ENCODE measurements at regions not wholly inside any gene's neighbourhood (a gene's known extent, or its start where the extent isn't known, plus 50 kb on each side); places are given as distances from the start of the nearest gene placed in this dataset.

GRCh38 chr18:41036346-41036745 is 918.7 kb upstream of the PIK3C3 start:
- DNase-seq, result no peak
- Histone ChIP-seq H3K9me3 (peaks cover 0 to 3% (median 0%) of the 10 kb centered on the region in 4 donors), H3K4me3 (no peak overlapping the region), H3K27ac (no peak overlapping the region), H3K27me3 (no peaks in the 10 kb centered on the region), H3K36me3 (no peaks in the 10 kb centered on the region), H3K4me1 (no peaks in the 10 kb centered on the region)
- 76 to 92% methylated on average over 6 of the region's 6 CpGs for WGBS, 2 donors
- TF ChIP-seq EP300 (IDR thresholded peaks at IDR 0.05), result no peak
- TF ChIP-seq, protein P1, sequence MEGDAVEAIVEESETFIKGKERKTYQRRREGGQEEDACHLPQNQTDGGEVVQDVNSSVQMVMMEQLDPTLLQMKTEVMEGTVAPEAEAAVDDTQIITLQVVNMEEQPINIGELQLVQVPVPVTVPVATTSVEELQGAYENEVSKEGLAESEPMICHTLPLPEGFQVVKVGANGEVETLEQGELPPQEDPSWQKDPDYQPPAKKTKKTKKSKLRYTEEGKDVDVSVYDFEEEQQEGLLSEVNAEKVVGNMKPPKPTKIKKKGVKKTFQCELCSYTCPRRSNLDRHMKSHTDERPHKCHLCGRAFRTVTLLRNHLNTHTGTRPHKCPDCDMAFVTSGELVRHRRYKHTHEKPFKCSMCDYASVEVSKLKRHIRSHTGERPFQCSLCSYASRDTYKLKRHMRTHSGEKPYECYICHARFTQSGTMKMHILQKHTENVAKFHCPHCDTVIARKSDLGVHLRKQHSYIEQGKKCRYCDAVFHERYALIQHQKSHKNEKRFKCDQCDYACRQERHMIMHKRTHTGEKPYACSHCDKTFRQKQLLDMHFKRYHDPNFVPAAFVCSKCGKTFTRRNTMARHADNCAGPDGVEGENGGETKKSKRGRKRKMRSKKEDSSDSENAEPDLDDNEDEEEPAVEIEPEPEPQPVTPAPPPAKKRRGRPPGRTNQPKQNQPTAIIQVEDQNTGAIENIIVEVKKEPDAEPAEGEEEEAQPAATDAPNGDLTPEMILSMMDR (IDR thresholded peaks at IDR 0.05), result no peak
- no peak for TF ChIP-seq POLR2AphosphoS5 (IDR thresholded peaks at IDR 0.05)
- TF ChIP-seq POLR2A (IDR thresholded peaks at IDR 0.05), result no peak
- no peak for ATAC-seq (ENCODE audit: low FRiP score in 2 of 2)

DNA sequence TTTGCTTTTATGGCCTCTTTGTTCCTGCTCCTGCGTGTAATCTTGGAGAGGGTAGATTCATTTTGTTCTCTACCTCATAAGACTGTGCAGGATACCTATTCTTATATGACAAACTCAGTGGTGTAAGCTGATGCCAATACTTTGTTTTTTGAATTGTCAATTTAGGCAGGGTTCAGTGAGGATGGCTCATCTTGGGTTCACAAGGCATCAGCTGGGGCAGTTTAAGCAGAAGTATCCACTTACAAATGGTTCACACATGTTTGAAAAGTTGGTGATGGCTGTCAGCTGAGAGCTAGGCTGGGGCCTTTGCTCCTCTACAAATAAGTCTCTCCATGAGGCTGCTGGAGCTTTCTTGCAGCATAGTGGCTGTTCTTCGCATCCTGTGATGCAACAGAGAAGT is 920.6 kb upstream of the PIK3C3 start:
- H3K27ac ChIP-seq, result no peak overlapping the region

GRCh38 chr18:41025666-41026065 is 929.4 kb upstream of the PIK3C3 start:
- Histone ChIP-seq H3K4me1 (no peaks in the 10 kb centered on the region), H3K27ac (no peak overlapping the region), H3K9me3 (no peaks in the 10 kb centered on the region), H3K4me3 (no peak overlapping the region), H3K27me3 (no peaks in the 10 kb centered on the region), H3K36me3 (no peaks in the 10 kb centered on the region)
- ATAC-seq (ENCODE audit: low FRiP score in 2 of 2), result no peak
- WGBS, 2 donors, result 48 to 67% methylated on average over 1 of the region's 1 CpG
- no peak for TF ChIP-seq POLR2A (IDR thresholded peaks at IDR 0.05)
- no peak for TF ChIP-seq POLR2AphosphoS5 (IDR thresholded peaks at IDR 0.05)
- no peak for TF ChIP-seq EP300 (IDR thresholded peaks at IDR 0.05)
- TF ChIP-seq, protein P1 (IDR thresholded peaks at IDR 0.05), result no peak
- DNase-seq, result no peak

More for the DNA sequence above, 920.6 kb upstream of the PIK3C3 start:
- no peak overlapping the region for H3K4me3 ChIP-seq
- no peaks in the 10 kb centered on the region for H3K4me1 ChIP-seq
- WGBS, 2 donors, result 68 to 72% methylated on average over 2 of the region's 2 CpGs
- DNase-seq, result no peak
- H3K36me3 ChIP-seq, result no peaks in the 10 kb centered on the region
- no peaks in the 10 kb centered on the region for H3K9me3 ChIP-seq
- no peaks in the 10 kb centered on the region for H3K27me3 ChIP-seq
- no peak for ATAC-seq (ENCODE audit: low FRiP score in 2 of 2)
- TF ChIP-seq, protein P1 (IDR thresholded peaks at IDR 0.05), result no peak
- TF ChIP-seq POLR2A (IDR thresholded peaks at IDR 0.05) (no peak), EP300 (IDR thresholded peaks at IDR 0.05) (no peak), POLR2AphosphoS5 (IDR thresholded peaks at IDR 0.05) (no peak)

- no peak for TF ChIP-seq POLR2A (IDR thresholded peaks at IDR 0.05)
- TF ChIP-seq POLR2AphosphoS5 (IDR thresholded peaks at IDR 0.05), result no peak
- ATAC-seq (ENCODE audit: low FRiP score in 2 of 2), result no peak
- no peaks in the 10 kb centered on the region for H3K9me3 ChIP-seq
- no peak overlapping the region for H3K27ac ChIP-seq
- H3K4me3 ChIP-seq, result no peak overlapping the region
- no peak for DNase-seq
- no peaks in the 10 kb centered on the region for H3K36me3 ChIP-seq
- WGBS, 2 donors, result 90 to 91% methylated on average over 2 of the region's 2 CpGs
- no peaks in the 10 kb centered on the region for H3K4me1 ChIP-seq
- H3K27me3 ChIP-seq, result no peaks in the 10 kb centered on the region
These were observed 930.2 kb upstream of the PIK3C3 start for GRCh38 chr18:41024792-41025191.

GRCh38 chr18:41022484-41022883 is 932.5 kb upstream of the PIK3C3 start:
- H3K9me3 ChIP-seq, result no peaks in the 10 kb centered on the region
- H3K27ac ChIP-seq, result no peak overlapping the region
- WGBS, 2 donors, result 72 to 80% methylated on average over 4 of the region's 4 CpGs
- ATAC-seq (ENCODE audit: low FRiP score in 2 of 2) (no peak), DNase-seq (no peak)
- H3K27me3 ChIP-seq, result no peaks in the 10 kb centered on the region
- no peaks in the 10 kb centered on the region for H3K36me3 ChIP-seq
- H3K4me1 ChIP-seq, result no peaks in the 10 kb centered on the region
- no peak overlapping the region for H3K4me3 ChIP-seq
- TF ChIP-seq, protein P1 (IDR thresholded peaks at IDR 0.05), result no peak
- TF ChIP-seq POLR2A (IDR thresholded peaks at IDR 0.05), result no peak
- no peak for TF ChIP-seq POLR2AphosphoS5 (IDR thresholded peaks at IDR 0.05)
